ENCODE measurements at regions not wholly inside any gene's neighbourhood (a gene's known extent, or its start where the extent isn't known, plus 50 kb on each side); places are given as distances from the start of the nearest gene placed in this dataset.

- intact Hi-C loops (cut with micrococcal nuclease; ENCODE audit: unreplicated experiment), result no loop called here
- Histone ChIP-seq H3K36me3 (ENCODE audit: insufficient read depth, low read length) (no peaks in the 10 kb centered on the region), H2AFZ (ENCODE audit: low read length) (no peak overlapping the region), H4K20me1 (ENCODE audit: insufficient read depth, low read length) (no peaks in the 10 kb centered on the region), H3K79me2 (ENCODE audit: insufficient read depth, low read depth, low read length) (no peaks in the 10 kb centered on the region), H3K9me2 (ENCODE audit: insufficient read depth, low read length) (no peaks in the 10 kb centered on the region), H3K4me1 (ENCODE audit: insufficient read depth, low read length, poor library complexity, severe bottlenecking) (no peaks in the 10 kb centered on the region), H3K4me3 (ENCODE audit: low read depth, low read length, poor library complexity, severe bottlenecking) (no peak overlapping the region), H3K27ac (ENCODE audit: low read depth, low read length, poor library complexity, severe bottlenecking) (no peak overlapping the region), H3K4me2 (ENCODE audit: low read length) (no peak overlapping the region), H3K9me3 (ENCODE audit: low read length) (no peaks in the 10 kb centered on the region)
- POLR2A ChIA-PET, result no interaction called here
- BruUV-seq (replicated peaks), result no TSS peak
- TF ChIP-seq CTCF (conservative IDR thresholded peaks at IDR 0.05; ENCODE audit: low read length), result no peak
- TF ChIP-seq EZH2phosphoT487 (IDR thresholded peaks at IDR 0.05; ENCODE audit: borderline replicate concordance, low read depth, low read length), result no peak
- CTCF ChIA-PET (ENCODE audit: unreplicated experiment), result no interaction called here
- no peak for DNase-seq (ENCODE audit: low spot score)
Observed at GRCh38 chr20:10864076-10864672, 190.4 kb upstream of the JAG1 start.

- intact Hi-C loops (cut with micrococcal nuclease; ENCODE audit: unreplicated experiment), result no loop called here
- TF ChIP-seq EZH2phosphoT487 (IDR thresholded peaks at IDR 0.05; ENCODE audit: borderline replicate concordance, low read depth, low read length) (no peak), CTCF (conservative IDR thresholded peaks at IDR 0.05; ENCODE audit: low read length) (no peak)
- no peak for DNase-seq (ENCODE audit: low spot score)
- Histone ChIP-seq H3K4me1 (ENCODE audit: insufficient read depth, low read length, poor library complexity, severe bottlenecking) (no peaks in the 10 kb centered on the region), H3K4me2 (ENCODE audit: low read length) (no peak overlapping the region), H4K20me1 (ENCODE audit: insufficient read depth, low read length) (no peaks in the 10 kb centered on the region), H3K4me3 (ENCODE audit: low read depth, low read length, poor library complexity, severe bottlenecking) (no peak overlapping the region), H3K9me2 (ENCODE audit: insufficient read depth, low read length) (no peaks in the 10 kb centered on the region), H3K27ac (ENCODE audit: low read depth, low read length, poor library complexity, severe bottlenecking) (no peak overlapping the region), H3K79me2 (ENCODE audit: insufficient read depth, low read depth, low read length) (no peaks in the 10 kb centered on the region), H2AFZ (ENCODE audit: low read length) (no peak overlapping the region), H3K36me3 (ENCODE audit: insufficient read depth, low read length) (no peaks in the 10 kb centered on the region), H3K9me3 (ENCODE audit: low read length) (no peaks in the 10 kb centered on the region)
- no TSS peak for BruUV-seq (replicated peaks)
- ChIA-PET CTCF (ENCODE audit: unreplicated experiment) (no interaction called here), POLR2A (no interaction called here)
Observed at GRCh38 chr20:10868299-10868698, 194.5 kb upstream of the JAG1 start.

- H4K20me1 ChIP-seq (ENCODE audit: insufficient read depth, low read length), result no peaks in the 10 kb centered on the region
- CTCF ChIA-PET (ENCODE audit: unreplicated experiment), result no interaction called here
- no peak overlapping the region for H3K27ac ChIP-seq (ENCODE audit: low read depth, low read length, poor library complexity, severe bottlenecking)
- no TSS peak for BruUV-seq (replicated peaks)
- DNase-seq (ENCODE audit: low spot score), result no peak
- H3K79me2 ChIP-seq (ENCODE audit: insufficient read depth, low read depth, low read length), result no peaks in the 10 kb centered on the region
- no peak overlapping the region for H3K4me3 ChIP-seq (ENCODE audit: low read depth, low read length, poor library complexity, severe bottlenecking)
- H3K9me3 ChIP-seq (ENCODE audit: low read length), result no peaks in the 10 kb centered on the region
- POLR2A ChIA-PET, result no interaction called here
- H3K4me2 ChIP-seq (ENCODE audit: low read length), result no peak overlapping the region
- intact Hi-C loops (cut with micrococcal nuclease; ENCODE audit: unreplicated experiment), result no loop called here
- no peak overlapping the region for H2AFZ ChIP-seq (ENCODE audit: low read length)
- no peaks in the 10 kb centered on the region for H3K4me1 ChIP-seq (ENCODE audit: insufficient read depth, low read length, poor library complexity, severe bottlenecking)
- no peaks in the 10 kb centered on the region for H3K36me3 ChIP-seq (ENCODE audit: insufficient read depth, low read length)
- TF ChIP-seq CTCF (conservative IDR thresholded peaks at IDR 0.05; ENCODE audit: low read length) (no peak), EZH2phosphoT487 (IDR thresholded peaks at IDR 0.05; ENCODE audit: borderline replicate concordance, low read depth, low read length) (no peak)
- H3K9me2 ChIP-seq (ENCODE audit: insufficient read depth, low read length), result no peaks in the 10 kb centered on the region
Observed at GRCh38 chr20:10873026-10873425, 199.2 kb upstream of the JAG1 start.
